Tibial nerve (tissue), 4 donors: ENCODE measurements at regions not wholly inside any gene's neighbourhood (a gene's known extent, or its start where the extent isn't known, plus 50 kb on each side); places are given as distances from the start of the nearest gene placed in this dataset.

Source experiments
- CTCF ChIP-seq, 5 experiments: fragments of 200-600 bp in 3 of 5; fragments of 450-650 bp in 2 of 5; sonication (generic) in 3 of 5; IDR thresholded peaks; one replicate each; pipeline ENCODE4 v1.5.1; 2016 to 2019; ENCODE audit warnings: antibody characterized with exemption in 5 of 5, mild to moderate bottlenecking in 3 of 5, moderate library complexity in 2 of 5
- EP300 ChIP-seq, 2 donors: sonication (generic); formaldehyde crosslinking; IDR thresholded peaks; one replicate each; pipeline ENCODE4 v1.6.1; 2017; ENCODE audit warnings: antibody characterized with exemption in 2 of 2, mild to moderate bottlenecking in 1 of 2

GRCh38 chr19:28943651-28944050 lies 269.3 kb downstream of the UQCRFS1 start:
- TF ChIP-seq EP300 (IDR thresholded peaks at IDR 0.05) (no peak), CTCF (IDR thresholded peaks at IDR 0.05) (no peak)
